Skeletal muscle satellite cell (primary cell): ENCODE measurements at regions not wholly inside any gene's neighbourhood (a gene's known extent, or its start where the extent isn't known, plus 50 kb on each side); places are given as distances from the start of the nearest gene placed in this dataset.

Experiments used
- H3K27me3 ChIP-seq: 2 replicates; pipeline ENCODE4 v1.7.0; 2013; ENCODE audit warnings: low read length; ENCODE audit not compliant: control insufficient read depth, insufficient read depth
- H3K36me3 ChIP-seq: 2 replicates; pipeline ENCODE4 v1.7.0; 2013; ENCODE audit warnings: mild to moderate bottlenecking, control low read depth, low read length; ENCODE audit not compliant: insufficient read depth
- H3K4me1 ChIP-seq: 2 replicates; pipeline ENCODE4 v1.7.0; 2013; ENCODE audit warnings: low read length; ENCODE audit not compliant: control insufficient read depth, insufficient read depth
- H3K4me2 ChIP-seq: 2 replicates; pipeline ENCODE4 v1.7.0; 2013; ENCODE audit warnings: mild to moderate bottlenecking, low read length
- H3K4me3 ChIP-seq: 2 replicates; pipeline ENCODE4 v1.7.0; 2013; ENCODE audit warnings: low read length
- H3K9ac ChIP-seq: 2 replicates; pipeline ENCODE4 v1.7.0; 2013; ENCODE audit warnings: mild to moderate bottlenecking, low read depth, low read length, moderate library complexity
- H3K9me3 ChIP-seq: replicated peaks from 2 replicates; pipeline ENCODE4 v1.7.0; 2013; ENCODE audit warnings: mild to moderate bottlenecking, control low read depth, low read length

GRCh38 chr9:95822583-95823431 is 52.7 kb upstream of the ERCC6L2 start:
- peaks cover 4% of the 10 kb centered on the region for H3K27me3 ChIP-seq
- no peak overlapping the region for H3K4me3 ChIP-seq
- H3K36me3 ChIP-seq: no peaks in the 10 kb centered on the region
- peaks cover 18% of the 10 kb centered on the region for H3K4me1 ChIP-seq
- no peaks in the 10 kb centered on the region for H3K9me3 ChIP-seq
- no peak overlapping the region for H3K9ac ChIP-seq
- H3K4me2 ChIP-seq: peak overlapping the region; percentile 44

DNA sequence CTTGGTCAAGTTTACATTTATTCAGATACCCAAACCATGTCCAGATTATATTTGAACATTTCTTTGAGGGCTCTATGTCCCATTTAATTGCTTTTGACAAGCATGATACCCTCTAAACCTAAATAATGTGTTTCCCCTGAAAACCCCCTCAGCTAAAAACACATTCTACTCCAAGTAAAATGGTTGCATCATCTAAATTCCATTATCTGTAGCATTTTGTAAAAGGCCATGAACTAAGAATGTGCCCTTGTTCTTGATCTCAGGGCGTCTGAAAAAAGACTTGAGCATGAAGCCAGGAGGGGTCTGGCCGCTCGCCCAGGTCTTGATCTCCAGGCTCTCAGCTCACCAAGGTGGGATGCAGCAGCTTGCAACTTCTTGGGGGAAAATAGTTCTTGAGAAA is 53.5 kb upstream of the ERCC6L2 start:
- Histone ChIP-seq H3K4me1 (peaks cover 21% of the 10 kb centered on the region), H3K9me3 (no peaks in the 10 kb centered on the region), H3K4me2 (no peak overlapping the region), H3K4me3 (no peak overlapping the region), H3K27me3 (peaks cover 4% of the 10 kb centered on the region), H3K9ac (no peak overlapping the region), H3K36me3 (no peaks in the 10 kb centered on the region)

GRCh38 chr9:95820074-95820473 is 55.4 kb upstream of the ERCC6L2 start:
- Histone ChIP-seq H3K4me2 (no peak overlapping the region), H3K27me3 (no peaks in the 10 kb centered on the region), H3K9me3 (no peaks in the 10 kb centered on the region), H3K9ac (no peak overlapping the region), H3K36me3 (no peaks in the 10 kb centered on the region), H3K4me3 (no peak overlapping the region), H3K4me1 (peaks cover 34% of the 10 kb centered on the region)

GRCh38 chr9:95819636-95820035 is 55.9 kb upstream of the ERCC6L2 start:
- no peak overlapping the region for H3K9ac ChIP-seq
- H3K27me3 ChIP-seq: no peaks in the 10 kb centered on the region
- H3K4me1 ChIP-seq: peaks cover 37% of the 10 kb centered on the region
- no peak overlapping the region for H3K4me3 ChIP-seq
- H3K4me2 ChIP-seq: no peak overlapping the region
- no peaks in the 10 kb centered on the region for H3K9me3 ChIP-seq
- H3K36me3 ChIP-seq: no peaks in the 10 kb centered on the region

DNA sequence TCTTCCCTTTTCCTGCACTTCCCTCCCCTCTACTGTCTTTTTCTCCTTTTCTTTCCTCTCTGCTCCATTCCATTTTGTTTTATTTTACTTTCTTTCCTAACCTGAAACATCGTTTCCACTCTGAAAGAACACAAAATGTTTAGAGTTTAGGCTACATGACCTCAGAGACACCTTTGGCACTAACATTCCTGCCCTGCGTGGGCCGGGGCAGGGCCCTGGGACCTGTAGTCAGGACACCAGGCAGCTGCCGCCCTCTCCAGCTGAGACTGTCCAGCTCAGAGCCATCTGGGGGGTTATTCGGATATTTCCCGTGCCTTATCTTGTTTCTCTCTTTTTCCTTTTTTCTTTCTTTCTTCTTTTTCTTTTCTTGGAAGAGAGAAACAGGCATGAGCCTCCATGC is 58.3 kb upstream of the ERCC6L2 start:
- Histone ChIP-seq H3K9me3 (no peaks in the 10 kb centered on the region), H3K4me2 (no peak overlapping the region), H3K4me3 (no peak overlapping the region), H3K9ac (no peak overlapping the region), H3K36me3 (no peaks in the 10 kb centered on the region), H3K27me3 (no peaks in the 10 kb centered on the region), H3K4me1 (peaks cover 24% of the 10 kb centered on the region)

DNA sequence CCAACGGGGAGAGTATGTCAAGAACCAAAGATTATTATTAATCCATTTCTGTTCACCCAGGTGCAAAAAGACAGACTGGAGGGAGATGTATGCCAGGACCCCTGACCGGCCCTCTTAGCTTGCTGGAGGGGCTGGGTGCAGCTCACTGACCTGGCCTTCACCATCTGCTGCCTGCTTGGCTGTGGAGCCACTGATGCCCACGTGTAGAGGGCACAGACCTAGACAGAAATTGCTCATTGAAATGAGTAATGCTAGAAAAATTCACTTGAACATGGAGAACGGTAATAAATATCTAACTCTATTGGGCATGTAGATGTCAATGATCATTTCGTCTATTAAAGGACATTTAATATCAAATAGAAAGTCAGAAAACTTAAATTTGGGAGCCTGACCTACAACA is 58.8 kb upstream of the ERCC6L2 start:
- Histone ChIP-seq H3K4me3 (no peak overlapping the region), H3K36me3 (no peaks in the 10 kb centered on the region), H3K4me1 (peaks cover 19% of the 10 kb centered on the region), H3K9me3 (no peaks in the 10 kb centered on the region), H3K9ac (no peak overlapping the region), H3K27me3 (no peaks in the 10 kb centered on the region), H3K4me2 (no peak overlapping the region)

- no peaks in the 10 kb centered on the region for H3K27me3 ChIP-seq
Observed at GRCh38 chr9:95815961-95816360, 59.5 kb upstream of the ERCC6L2 start.

DNA sequence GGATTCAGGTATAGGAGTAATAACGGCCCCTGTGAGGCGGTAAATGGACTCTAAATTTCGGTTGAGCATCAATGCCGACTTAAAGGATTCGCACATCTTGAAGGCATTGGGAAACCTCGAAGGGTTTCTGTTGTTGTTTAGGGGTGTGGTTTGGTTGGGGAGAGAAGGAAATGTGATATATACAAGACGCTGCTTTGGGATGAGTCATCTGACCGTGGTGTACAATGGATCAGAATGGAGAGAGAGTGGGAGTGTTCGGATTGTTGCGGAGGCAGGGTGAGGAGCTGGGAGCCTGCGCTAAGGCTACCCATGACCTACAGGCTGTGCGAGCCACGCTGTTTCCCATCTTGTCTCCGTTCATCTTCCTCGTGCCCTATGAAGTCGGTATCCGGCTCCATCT is 60.4 kb upstream of the ERCC6L2 start:
- H3K9me3 ChIP-seq: no peaks in the 10 kb centered on the region
- no peak overlapping the region for H3K4me3 ChIP-seq
- H3K9ac ChIP-seq: no peak overlapping the region
- no peak overlapping the region for H3K4me2 ChIP-seq
- H3K4me1 ChIP-seq: peaks cover 19% of the 10 kb centered on the region
- H3K27me3 ChIP-seq: no peaks in the 10 kb centered on the region
- no peaks in the 10 kb centered on the region for H3K36me3 ChIP-seq

More at GRCh38 chr9:95815961-95816360, 59.5 kb upstream of the ERCC6L2 start:
- Histone ChIP-seq H3K9ac (no peak overlapping the region), H3K9me3 (no peaks in the 10 kb centered on the region), H3K36me3 (no peaks in the 10 kb centered on the region), H3K4me3 (no peak overlapping the region), H3K4me2 (no peak overlapping the region), H3K4me1 (peaks cover 19% of the 10 kb centered on the region)

- Histone ChIP-seq H3K4me2 (no peak overlapping the region), H3K4me3 (no peak overlapping the region), H3K4me1 (peaks cover 19% of the 10 kb centered on the region), H3K27me3 (peaks cover 2% of the 10 kb centered on the region), H3K9me3 (no peaks in the 10 kb centered on the region), H3K9ac (no peak overlapping the region), H3K36me3 (no peaks in the 10 kb centered on the region)
Observed at GRCh38 chr9:95813923-95814322, 61.6 kb upstream of the ERCC6L2 start.

DNA sequence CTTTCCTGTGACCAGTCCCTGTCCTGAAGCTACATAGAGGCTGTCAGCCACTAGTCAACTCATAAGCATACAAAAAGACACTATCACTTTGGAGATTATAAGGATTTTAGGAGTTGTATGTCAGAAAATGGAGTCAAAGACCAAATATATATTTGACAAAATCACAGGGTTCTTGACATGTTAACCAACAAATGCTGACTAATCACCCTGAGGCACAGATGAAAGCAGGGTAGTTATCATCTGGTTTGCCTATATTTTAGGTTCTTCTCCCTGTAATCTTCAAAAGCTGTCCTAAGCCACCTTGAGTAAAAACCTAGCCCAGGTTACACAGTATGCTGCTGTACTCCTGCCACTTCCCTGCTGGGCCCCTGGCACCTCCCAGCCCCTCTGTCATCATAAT is 64.7 kb upstream of the ERCC6L2 start:
- H3K36me3 ChIP-seq: no peaks in the 10 kb centered on the region
- peaks cover 10% of the 10 kb centered on the region for H3K27me3 ChIP-seq
- H3K4me1 ChIP-seq: peaks cover 10% of the 10 kb centered on the region
- H3K4me3 ChIP-seq: no peak overlapping the region
- H3K4me2 ChIP-seq: no peak overlapping the region
- H3K9ac ChIP-seq: no peak overlapping the region
- H3K9me3 ChIP-seq: no peaks in the 10 kb centered on the region

GRCh38 chr9:95810133-95810532 is 65.4 kb upstream of the ERCC6L2 start:
- peaks cover 10% of the 10 kb centered on the region for H3K27me3 ChIP-seq
- H3K9me3 ChIP-seq: no peaks in the 10 kb centered on the region
- no peaks in the 10 kb centered on the region for H3K36me3 ChIP-seq
- H3K4me2 ChIP-seq: no peak overlapping the region
- H3K4me3 ChIP-seq: no peak overlapping the region
- no peak overlapping the region for H3K9ac ChIP-seq
- H3K4me1 ChIP-seq: peaks cover 4% of the 10 kb centered on the region

DNA sequence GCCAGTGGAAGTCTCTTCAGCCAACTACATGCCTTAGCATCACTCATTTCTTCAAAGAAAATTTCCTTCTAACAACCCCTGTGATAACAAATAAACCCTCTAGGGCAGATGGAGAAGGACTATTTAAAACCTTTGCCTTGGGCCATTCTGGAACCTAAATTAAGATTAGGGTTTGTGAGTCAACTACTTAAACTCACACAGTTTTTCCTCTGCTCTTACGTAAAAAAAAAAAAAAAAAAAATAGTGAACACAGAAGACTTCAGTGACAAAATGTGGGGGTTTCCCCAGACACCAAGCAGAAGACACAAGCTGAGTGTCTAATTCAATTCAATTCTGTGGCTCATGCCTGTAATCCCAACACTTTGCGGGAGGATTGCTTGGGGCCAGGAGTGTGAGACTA is 65.8 kb upstream of the ERCC6L2 start:
- H3K27me3 ChIP-seq: peaks cover 10% of the 10 kb centered on the region
- no peaks in the 10 kb centered on the region for H3K36me3 ChIP-seq
- H3K4me2 ChIP-seq: no peak overlapping the region
- H3K9me3 ChIP-seq: no peaks in the 10 kb centered on the region
- H3K9ac ChIP-seq: no peak overlapping the region
- H3K4me1 ChIP-seq: peaks cover under 1% of the 10 kb centered on the region
- no peak overlapping the region for H3K4me3 ChIP-seq
